Esophagus muscularis mucosa (tissue), 4 donors: ENCODE measurements at regions not wholly inside any gene's neighbourhood (a gene's known extent, or its start where the extent isn't known, plus 50 kb on each side); places are given as distances from the start of the nearest gene placed in this dataset.

Experiments
- DNase-seq: peaks from one replicate; pipeline ENCODE4 v3.0.0-alpha.2; 2017; ENCODE audit errors: extremely low spot score
- H3K27ac ChIP-seq, 4 donors: fragments of 200-600 bp; sonication (generic); replicated peaks in 1 of 4; 1 replicate in 3 of 4; 2 replicates in 1 of 4; pipeline ENCODE4 v1.5.1; 2016 to 2019; ENCODE audit warnings: mild to moderate bottlenecking in 1 of 4
- H3K27me3 ChIP-seq, 4 donors: fragments of 200-600 bp; sonication (generic); one replicate each; pipeline versions ENCODE4 v1.5.1 to v1.6.0; 2016 to 2019
- H3K36me3 ChIP-seq, 4 donors: fragments of 200-600 bp; sonication (generic); one replicate each; pipeline ENCODE4 v1.5.1; 2016 to 2019
- H3K4me1 ChIP-seq, 4 donors: fragments of 200-600 bp; sonication (generic); one replicate each; pipeline ENCODE4 v1.5.1; 2016 to 2019
- H3K4me3 ChIP-seq, 4 donors: fragments of 200-600 bp; sonication (generic); 1 replicate in 2 of 4; 2 replicates in 2 of 4; pipeline ENCODE4 v1.5.1; 2016 to 2019; ENCODE audit warnings: mild to moderate bottlenecking in 4 of 4, moderate library complexity in 1 of 4
- H3K9me3 ChIP-seq, 4 donors: fragments of 200-600 bp; sonication (generic); 1 replicate in 3 of 4; 2 replicates in 1 of 4; pipeline ENCODE4 v1.5.1; 2016 to 2019
- EP300 ChIP-seq: sonication (generic); formaldehyde crosslinking; IDR thresholded peaks from one replicate; pipeline ENCODE4 v1.6.1; 2017; ENCODE audit warnings: antibody characterized with exemption
- POLR2A ChIP-seq: fragments of 450-650 bp; IDR thresholded peaks from one replicate; pipeline ENCODE4 v1.6.1; 2017; ENCODE audit warnings: antibody characterized with exemption, moderate library complexity, mild to moderate bottlenecking, low read depth
- POLR2AphosphoS5 ChIP-seq, 2 donors: sonication (generic); formaldehyde crosslinking; IDR thresholded peaks; one replicate each; pipeline ENCODE4 v1.6.1; 2017; ENCODE audit warnings: antibody characterized with exemption in 2 of 2
- WGBS: methylation state at CpG from one replicate; pipeline ENCODE4 v1.1.5; 2018; 5-methylcytosine and 5-hydroxymethylcytosine counted together
- intact Hi-C: fragments of 100-400 bp; cut with DNase I; formaldehyde crosslinking; loops from one replicate; pipeline ENCODE4 v1.15.1; 2023
- TF ChIP-seq, protein P1 (sequence below), 3 experiments: fragments of 200-600 bp in 2 of 3; fragments of 450-650 bp in 1 of 3; sonication (generic) in 2 of 3; IDR thresholded peaks; one replicate each; pipeline ENCODE4 v1.5.1; 2017 to 2019; ENCODE audit warnings: antibody characterized with exemption in 3 of 3, mild to moderate bottlenecking in 2 of 3, moderate library complexity in 1 of 3

DNA sequence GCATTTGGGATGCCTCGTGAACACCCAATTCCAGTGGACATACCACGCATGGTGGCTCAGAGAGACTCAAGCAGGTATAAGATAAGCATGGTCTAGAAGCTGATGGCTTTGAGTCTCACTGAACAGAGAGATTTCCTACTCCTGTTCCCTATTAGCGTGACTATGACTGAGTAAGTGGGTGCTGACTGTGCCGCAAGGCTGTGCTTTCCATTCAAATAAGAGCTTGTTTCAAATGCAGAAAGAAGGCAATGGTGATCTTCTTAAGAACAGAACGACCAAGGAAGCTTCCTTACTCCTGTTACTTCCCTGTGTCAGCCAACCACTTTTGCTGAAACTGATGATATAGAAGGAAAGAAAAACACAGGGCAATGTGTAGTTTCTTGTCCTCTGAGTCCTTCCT is 63.5 kb upstream of the IGFBP2 start:
- intact Hi-C loops: no loop called here
- peak overlapping the region; percentile 46 to 57 (median 52) for H3K27ac ChIP-seq

DNA sequence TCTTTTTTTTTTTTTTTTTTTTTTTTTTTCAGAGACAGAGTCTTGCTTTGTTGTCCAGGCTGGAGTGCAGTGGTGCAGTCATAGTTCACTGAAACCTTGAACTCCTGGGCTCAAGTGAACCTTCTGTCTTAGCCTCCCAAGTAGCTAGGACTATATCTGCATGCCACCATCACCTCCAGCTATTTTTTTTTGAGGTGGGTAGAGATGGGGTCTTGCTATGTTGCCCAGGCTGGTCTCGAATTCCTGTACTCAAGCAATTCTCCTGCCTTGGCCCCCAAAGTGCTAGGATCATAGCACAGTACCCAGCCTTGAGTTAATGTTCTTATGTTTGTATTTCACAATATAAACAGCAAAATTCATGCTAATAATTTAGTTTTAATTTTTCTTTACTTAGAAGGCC is 62.9 kb upstream of the IGFBP2 start:
- Histone ChIP-seq H3K27me3 (no peaks in the 10 kb centered on the region), H3K4me1 (peaks cover 30 to 62% (median 52%) of the 10 kb centered on the region in 4 donors), H3K27ac (no peak overlapping the region), H3K36me3 (no peaks in the 10 kb centered on the region), H3K4me3 (no peak overlapping the region), H3K9me3 (peaks cover 0 to 7% (median 2%) of the 10 kb centered on the region in 4 donors)
- no peak for DNase-seq
- TF ChIP-seq POLR2A (no peak), EP300 (no peak), POLR2AphosphoS5 (IDR thresholded peaks at IDR 0.05) (no peak)
- TF ChIP-seq, protein P1, sequence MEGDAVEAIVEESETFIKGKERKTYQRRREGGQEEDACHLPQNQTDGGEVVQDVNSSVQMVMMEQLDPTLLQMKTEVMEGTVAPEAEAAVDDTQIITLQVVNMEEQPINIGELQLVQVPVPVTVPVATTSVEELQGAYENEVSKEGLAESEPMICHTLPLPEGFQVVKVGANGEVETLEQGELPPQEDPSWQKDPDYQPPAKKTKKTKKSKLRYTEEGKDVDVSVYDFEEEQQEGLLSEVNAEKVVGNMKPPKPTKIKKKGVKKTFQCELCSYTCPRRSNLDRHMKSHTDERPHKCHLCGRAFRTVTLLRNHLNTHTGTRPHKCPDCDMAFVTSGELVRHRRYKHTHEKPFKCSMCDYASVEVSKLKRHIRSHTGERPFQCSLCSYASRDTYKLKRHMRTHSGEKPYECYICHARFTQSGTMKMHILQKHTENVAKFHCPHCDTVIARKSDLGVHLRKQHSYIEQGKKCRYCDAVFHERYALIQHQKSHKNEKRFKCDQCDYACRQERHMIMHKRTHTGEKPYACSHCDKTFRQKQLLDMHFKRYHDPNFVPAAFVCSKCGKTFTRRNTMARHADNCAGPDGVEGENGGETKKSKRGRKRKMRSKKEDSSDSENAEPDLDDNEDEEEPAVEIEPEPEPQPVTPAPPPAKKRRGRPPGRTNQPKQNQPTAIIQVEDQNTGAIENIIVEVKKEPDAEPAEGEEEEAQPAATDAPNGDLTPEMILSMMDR (IDR thresholded peaks at IDR 0.05): no peak
- 85% methylated on average over 1 of the region's 1 CpG for WGBS
- intact Hi-C loops: no loop called here

More for the DNA sequence above, 63.5 kb upstream of the IGFBP2 start:
- H3K4me1 ChIP-seq: peaks cover 26 to 56% (median 49%) of the 10 kb centered on the region in 4 donors
- H3K9me3 ChIP-seq: peaks cover 0 to 7% (median 2%) of the 10 kb centered on the region in 4 donors
- no peak for DNase-seq
- H3K36me3 ChIP-seq: no peaks in the 10 kb centered on the region
- no peaks in the 10 kb centered on the region for H3K27me3 ChIP-seq
- 87% methylated on average over 5 of the region's 5 CpGs for WGBS
- TF ChIP-seq, protein P1 (IDR thresholded peaks at IDR 0.05): no peak
- TF ChIP-seq POLR2A: no peak
- no peak for TF ChIP-seq EP300
- no peak overlapping the region for H3K4me3 ChIP-seq

DNA sequence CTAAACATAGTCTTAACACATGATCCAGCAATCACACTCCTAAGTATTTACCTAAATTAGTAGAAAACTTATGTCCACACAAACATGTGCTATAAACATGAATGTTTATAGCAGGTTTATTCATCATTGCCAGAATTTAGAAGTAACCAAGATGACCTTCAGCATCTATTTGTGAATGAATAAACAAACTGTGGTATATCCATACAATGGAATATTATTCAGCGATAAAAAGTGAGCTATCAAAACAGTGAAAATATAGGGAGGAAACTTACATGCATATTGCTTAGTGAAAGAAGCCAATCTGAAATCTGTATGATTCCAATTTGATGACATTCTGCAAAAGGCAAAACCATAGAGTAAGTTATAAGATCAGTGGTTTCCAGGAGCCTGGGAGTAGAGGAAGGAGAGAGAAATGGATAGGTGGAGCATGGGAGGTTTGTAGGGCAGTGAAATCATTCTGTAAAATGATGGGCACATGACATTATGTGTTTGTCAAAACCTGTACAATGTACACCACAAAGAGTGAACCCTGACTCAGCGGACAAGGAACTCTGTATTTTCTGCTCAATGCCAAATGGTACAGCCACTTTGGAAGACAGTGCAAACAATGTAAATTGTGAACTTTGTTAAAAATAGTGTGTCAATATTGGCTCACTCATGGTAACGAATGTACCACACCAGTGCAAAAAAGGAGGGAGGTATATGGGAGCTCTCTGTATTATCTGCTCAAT is 61.9 kb upstream of the IGFBP2 start:
- no peak for DNase-seq
- 94% methylated on average over 3 of the region's 3 CpGs for WGBS
- intact Hi-C loops: no loop called here
- Histone ChIP-seq H3K27ac (peak overlapping the region in 2 of 4 donors; percentile 82), H3K4me3 (no peak overlapping the region), H3K27me3 (no peaks in the 10 kb centered on the region), H3K36me3 (no peaks in the 10 kb centered on the region), H3K4me1 (peaks cover 30 to 57% (median 52%) of the 10 kb centered on the region in 4 donors), H3K9me3 (peaks cover 0 to 7% (median 2%) of the 10 kb centered on the region in 4 donors)
- TF ChIP-seq POLR2A (no peak), EP300 (no peak), POLR2AphosphoS5 (IDR thresholded peaks at IDR 0.05) (no peak)
- TF ChIP-seq, protein P1 (IDR thresholded peaks at IDR 0.05): no peak

DNA sequence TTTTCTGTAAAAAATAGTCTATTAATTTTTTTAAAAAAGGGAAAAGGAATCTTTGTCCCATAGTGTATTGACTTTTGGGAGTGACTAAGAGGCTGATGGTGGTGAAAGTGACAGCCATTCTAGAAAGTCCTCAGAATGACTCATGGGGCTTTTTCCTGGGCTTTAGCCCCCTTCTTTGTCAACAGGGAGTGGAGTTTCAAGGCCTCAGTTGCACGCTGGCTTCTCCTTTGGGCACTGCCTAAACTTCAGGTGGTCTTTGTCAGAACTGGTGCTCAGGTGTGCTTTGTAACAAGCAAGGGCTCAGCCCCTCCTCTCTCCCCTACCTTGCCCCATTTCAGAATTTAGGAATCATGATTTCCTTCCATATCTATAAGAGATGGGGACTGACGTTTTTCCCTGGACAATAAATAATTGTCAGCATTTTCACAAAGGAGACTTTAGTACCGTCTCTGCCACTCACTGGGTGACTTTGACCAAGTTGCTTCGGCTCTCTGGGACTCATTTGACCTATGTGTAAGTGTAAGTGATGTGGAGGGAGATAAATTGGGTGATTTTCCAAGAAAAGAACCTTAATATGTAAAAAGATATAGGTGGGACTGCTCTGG is 61.2 kb upstream of the IGFBP2 start:
- DNase-seq: no peak
- TF ChIP-seq POLR2AphosphoS5 (IDR thresholded peaks at IDR 0.05) (no peak), EP300 (no peak), POLR2A (no peak)
- TF ChIP-seq, protein P1 (IDR thresholded peaks at IDR 0.05): no peak
- intact Hi-C loops: no loop called here
- Histone ChIP-seq H3K27ac (peak overlapping the region; percentile 81 to 87 (median 82)), H3K4me3 (no peak overlapping the region), H3K9me3 (peaks cover 0 to 7% (median 2%) of the 10 kb centered on the region in 4 donors), H3K4me1 (peaks cover 30 to 56% (median 51%) of the 10 kb centered on the region in 4 donors), H3K36me3 (no peaks in the 10 kb centered on the region), H3K27me3 (no peaks in the 10 kb centered on the region)
- 89% methylated on average over 4 of the region's 4 CpGs for WGBS
